GM23338 (cell line): ENCODE measurements at regions not wholly inside any gene's neighbourhood (a gene's known extent, or its start where the extent isn't known, plus 50 kb on each side); places are given as distances from the start of the nearest gene placed in this dataset.

ENCODE experiments used
- ATAC-seq: fragments of 200-7000 bp; cut with Tn5 transposase; 3 replicates; pipeline ENCODE4 v1.9.1; 2020
- DNase-seq: peaks from one replicate; pipeline ENCODE4 v3.0.0-alpha.2; 2015; ENCODE audit warnings: low spot score
- H2AFZ ChIP-seq: fragments of 200-600 bp; sonication (generic); 2 replicates; pipeline ENCODE4 v1.8.0; 2016; ENCODE audit warnings: antibody characterized with exemption, mild to moderate bottlenecking, moderate library complexity
- H3F3A ChIP-seq: fragments of 200-600 bp; sonication (generic); replicated peaks from 2 replicates; pipeline ENCODE4 v1.8.0; 2017; ENCODE audit warnings: antibody characterized with exemption, mixed run types, low read depth
- H3K27ac ChIP-seq: fragments of 200-600 bp; sonication (generic); 2 replicates; pipeline ENCODE4 v1.6.1; 2016; ENCODE audit warnings: low read depth
- H3K27me3 ChIP-seq: fragments of 200-600 bp; sonication (generic); 2 replicates; pipeline ENCODE4 v1.8.0; 2016; ENCODE audit warnings: mild to moderate bottlenecking, mixed run types, moderate library complexity; ENCODE audit not compliant: insufficient read depth
- H3K36me3 ChIP-seq: fragments of 200-600 bp; sonication (generic); 2 replicates; pipeline ENCODE4 v1.8.0; 2016; ENCODE audit warnings: mild to moderate bottlenecking; ENCODE audit not compliant: insufficient read depth
- H3K4me1 ChIP-seq: fragments of 200-600 bp; sonication (generic); 2 replicates; pipeline ENCODE4 v1.8.0; 2016; ENCODE audit warnings: mild to moderate bottlenecking, moderate library complexity; ENCODE audit not compliant: insufficient read depth
- H3K4me2 ChIP-seq: fragments of 200-600 bp; sonication (generic); 2 replicates; pipeline ENCODE4 v1.7.1; 2017; ENCODE audit warnings: mixed run types
- H3K4me3 ChIP-seq: fragments of 200-600 bp; sonication (generic); 2 replicates; pipeline ENCODE4 v1.6.1; 2016; ENCODE audit warnings: mixed run types
- H3K79me2 ChIP-seq: fragments of 200-600 bp; sonication (generic); replicated peaks from 2 replicates; pipeline ENCODE4 v1.8.0; 2017; ENCODE audit warnings: mild to moderate bottlenecking; ENCODE audit not compliant: insufficient read depth
- H3K9me2 ChIP-seq: fragments of 200-600 bp; sonication (generic); 2 replicates; pipeline ENCODE4 v1.8.0; 2017; ENCODE audit not compliant: insufficient read depth
- H4K20me1 ChIP-seq: fragments of 200-600 bp; sonication (generic); replicated peaks from 2 replicates; pipeline ENCODE4 v1.8.0; 2017; ENCODE audit warnings: mild to moderate bottlenecking; ENCODE audit not compliant: insufficient read depth
- H3K27ac Mint-ChIP-seq: 2 replicates; pipeline ENCODE4 v1.8.0; 2020; ENCODE audit warnings: inconsistent platforms, mild to moderate bottlenecking, moderate library complexity, mixed read lengths
- H3K27me3 Mint-ChIP-seq: 3 replicates; pipeline ENCODE4 v1.8.0; 2022; ENCODE audit warnings: low read depth, mild to moderate bottlenecking, moderate library complexity, mixed read lengths, inconsistent platforms; ENCODE audit not compliant: insufficient read depth, poor library complexity
- H3K36me3 Mint-ChIP-seq: 3 replicates; pipeline ENCODE4 v1.8.0; 2021; ENCODE audit warnings: low read depth, mild to moderate bottlenecking, inconsistent platforms, moderate library complexity, mixed read lengths
- H3K4me1 Mint-ChIP-seq: 3 replicates; pipeline ENCODE4 v1.8.0; 2020; ENCODE audit warnings: mild to moderate bottlenecking, inconsistent platforms, mixed read lengths
- H3K4me3 Mint-ChIP-seq: 3 replicates; pipeline ENCODE4 v1.8.0; 2021; ENCODE audit warnings: moderate library complexity, mild to moderate bottlenecking, inconsistent platforms, mixed read lengths
- H3K9me3 Mint-ChIP-seq: 3 replicates; pipeline ENCODE4 v1.8.0; 2020; ENCODE audit warnings: moderate library complexity, mild to moderate bottlenecking, inconsistent platforms, mixed read lengths
- CREB1 ChIP-seq: fragments of 250-450 bp; sonication (Bioruptor Pico); IDR thresholded peaks from 2 replicates; pipeline ENCODE4 v1.5.0; 2020; ENCODE audit warnings: low read depth, mild to moderate bottlenecking, moderate library complexity
- CTCF ChIP-seq, 2 experiments: fragments of 200-600 bp in 1 of 2; sonication (generic) in 1 of 2; conservative IDR thresholded peaks; 2 replicates each; pipeline versions ENCODE4 v1.5.1 to v1.6.1; 2016 to 2017; ENCODE audit warnings: antibody characterized with exemption in 2 of 2, low read depth in 2 of 2, mild to moderate bottlenecking in 2 of 2, moderate library complexity in 1 of 2
- EZH2phosphoT487 ChIP-seq: fragments of 200-600 bp; sonication (generic); IDR thresholded peaks from one replicate; pipeline ENCODE4 v1.8.1; 2018; ENCODE audit warnings: antibody characterized with exemption; ENCODE audit not compliant: unreplicated experiment
- NANOG ChIP-seq: IDR thresholded peaks from 2 replicates; pipeline ENCODE4 v1.6.1; 2016; ENCODE audit warnings: antibody characterized with exemption, borderline replicate concordance
- REST ChIP-seq: IDR thresholded peaks from one replicate; pipeline ENCODE4 v1.6.1; 2018; ENCODE audit warnings: antibody characterized with exemption; ENCODE audit not compliant: unreplicated experiment
- STAT1 ChIP-seq: IDR thresholded peaks from one replicate; pipeline ENCODE4 v1.6.1; 2016; ENCODE audit warnings: antibody characterized with exemption; ENCODE audit not compliant: unreplicated experiment
- ZNF114 ChIP-seq: fragments of 250-450 bp; sonication (Bioruptor Pico); IDR thresholded peaks from 2 replicates; pipeline ENCODE4 v1.5.0; 2020; ENCODE audit warnings: mild to moderate bottlenecking, moderate library complexity
- TF ChIP-seq, protein P1 (sequence below): IDR thresholded peaks from 2 replicates; pipeline ENCODE4 v1.6.1; 2016; ENCODE audit warnings: antibody characterized with exemption
- TF ChIP-seq, protein P2 (sequence below): fragments of 250-450 bp; sonication (Bioruptor Pico); IDR thresholded peaks from 2 replicates; pipeline ENCODE4 v1.5.0; 2020; ENCODE audit warnings: mild to moderate bottlenecking, moderate library complexity

GRCh38 chr6:168856914-168857313 is 396.7 kb downstream of the THBS2 start:
- Histone ChIP-seq H3K36me3 (no peaks in the 10 kb centered on the region), H3K9me2 (no peaks in the 10 kb centered on the region), H4K20me1 (no peaks in the 10 kb centered on the region), H3K27ac (no peak overlapping the region), H3K4me1 (no peaks in the 10 kb centered on the region), H3K27me3 (no peaks in the 10 kb centered on the region), H2AFZ (no peak overlapping the region), H3K4me2 (no peak overlapping the region), H3F3A (no peaks in the 10 kb centered on the region), H3K79me2 (no peaks in the 10 kb centered on the region), H3K4me3 (no peak overlapping the region)
- Mint-ChIP-seq H3K27me3 (peaks cover 6% of the 10 kb centered on the region), H3K9me3 (no peaks in the 10 kb centered on the region), H3K4me3 (no peak overlapping the region), H3K27ac (no peak overlapping the region), H3K36me3 (no peaks in the 10 kb centered on the region), H3K4me1 (no peaks in the 10 kb centered on the region)
- no peak for DNase-seq
- TF ChIP-seq STAT1, result no peak
- no peak for TF ChIP-seq ZNF114 (CRISPR knock-in tag)
- no peak for TF ChIP-seq EZH2phosphoT487
- TF ChIP-seq REST, result no peak
- TF ChIP-seq CTCF (conservative IDR thresholded peaks at IDR 0.05; ENCODE audit: low read depth in 2 of 2), result no peak
- TF ChIP-seq CREB1 (CRISPR knock-in tag), result no peak
- TF ChIP-seq, protein P1, sequence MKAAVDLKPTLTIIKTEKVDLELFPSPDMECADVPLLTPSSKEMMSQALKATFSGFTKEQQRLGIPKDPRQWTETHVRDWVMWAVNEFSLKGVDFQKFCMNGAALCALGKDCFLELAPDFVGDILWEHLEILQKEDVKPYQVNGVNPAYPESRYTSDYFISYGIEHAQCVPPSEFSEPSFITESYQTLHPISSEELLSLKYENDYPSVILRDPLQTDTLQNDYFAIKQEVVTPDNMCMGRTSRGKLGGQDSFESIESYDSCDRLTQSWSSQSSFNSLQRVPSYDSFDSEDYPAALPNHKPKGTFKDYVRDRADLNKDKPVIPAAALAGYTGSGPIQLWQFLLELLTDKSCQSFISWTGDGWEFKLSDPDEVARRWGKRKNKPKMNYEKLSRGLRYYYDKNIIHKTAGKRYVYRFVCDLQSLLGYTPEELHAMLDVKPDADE, result no peak
- TF ChIP-seq NANOG, result no peak
- TF ChIP-seq, protein P2, sequence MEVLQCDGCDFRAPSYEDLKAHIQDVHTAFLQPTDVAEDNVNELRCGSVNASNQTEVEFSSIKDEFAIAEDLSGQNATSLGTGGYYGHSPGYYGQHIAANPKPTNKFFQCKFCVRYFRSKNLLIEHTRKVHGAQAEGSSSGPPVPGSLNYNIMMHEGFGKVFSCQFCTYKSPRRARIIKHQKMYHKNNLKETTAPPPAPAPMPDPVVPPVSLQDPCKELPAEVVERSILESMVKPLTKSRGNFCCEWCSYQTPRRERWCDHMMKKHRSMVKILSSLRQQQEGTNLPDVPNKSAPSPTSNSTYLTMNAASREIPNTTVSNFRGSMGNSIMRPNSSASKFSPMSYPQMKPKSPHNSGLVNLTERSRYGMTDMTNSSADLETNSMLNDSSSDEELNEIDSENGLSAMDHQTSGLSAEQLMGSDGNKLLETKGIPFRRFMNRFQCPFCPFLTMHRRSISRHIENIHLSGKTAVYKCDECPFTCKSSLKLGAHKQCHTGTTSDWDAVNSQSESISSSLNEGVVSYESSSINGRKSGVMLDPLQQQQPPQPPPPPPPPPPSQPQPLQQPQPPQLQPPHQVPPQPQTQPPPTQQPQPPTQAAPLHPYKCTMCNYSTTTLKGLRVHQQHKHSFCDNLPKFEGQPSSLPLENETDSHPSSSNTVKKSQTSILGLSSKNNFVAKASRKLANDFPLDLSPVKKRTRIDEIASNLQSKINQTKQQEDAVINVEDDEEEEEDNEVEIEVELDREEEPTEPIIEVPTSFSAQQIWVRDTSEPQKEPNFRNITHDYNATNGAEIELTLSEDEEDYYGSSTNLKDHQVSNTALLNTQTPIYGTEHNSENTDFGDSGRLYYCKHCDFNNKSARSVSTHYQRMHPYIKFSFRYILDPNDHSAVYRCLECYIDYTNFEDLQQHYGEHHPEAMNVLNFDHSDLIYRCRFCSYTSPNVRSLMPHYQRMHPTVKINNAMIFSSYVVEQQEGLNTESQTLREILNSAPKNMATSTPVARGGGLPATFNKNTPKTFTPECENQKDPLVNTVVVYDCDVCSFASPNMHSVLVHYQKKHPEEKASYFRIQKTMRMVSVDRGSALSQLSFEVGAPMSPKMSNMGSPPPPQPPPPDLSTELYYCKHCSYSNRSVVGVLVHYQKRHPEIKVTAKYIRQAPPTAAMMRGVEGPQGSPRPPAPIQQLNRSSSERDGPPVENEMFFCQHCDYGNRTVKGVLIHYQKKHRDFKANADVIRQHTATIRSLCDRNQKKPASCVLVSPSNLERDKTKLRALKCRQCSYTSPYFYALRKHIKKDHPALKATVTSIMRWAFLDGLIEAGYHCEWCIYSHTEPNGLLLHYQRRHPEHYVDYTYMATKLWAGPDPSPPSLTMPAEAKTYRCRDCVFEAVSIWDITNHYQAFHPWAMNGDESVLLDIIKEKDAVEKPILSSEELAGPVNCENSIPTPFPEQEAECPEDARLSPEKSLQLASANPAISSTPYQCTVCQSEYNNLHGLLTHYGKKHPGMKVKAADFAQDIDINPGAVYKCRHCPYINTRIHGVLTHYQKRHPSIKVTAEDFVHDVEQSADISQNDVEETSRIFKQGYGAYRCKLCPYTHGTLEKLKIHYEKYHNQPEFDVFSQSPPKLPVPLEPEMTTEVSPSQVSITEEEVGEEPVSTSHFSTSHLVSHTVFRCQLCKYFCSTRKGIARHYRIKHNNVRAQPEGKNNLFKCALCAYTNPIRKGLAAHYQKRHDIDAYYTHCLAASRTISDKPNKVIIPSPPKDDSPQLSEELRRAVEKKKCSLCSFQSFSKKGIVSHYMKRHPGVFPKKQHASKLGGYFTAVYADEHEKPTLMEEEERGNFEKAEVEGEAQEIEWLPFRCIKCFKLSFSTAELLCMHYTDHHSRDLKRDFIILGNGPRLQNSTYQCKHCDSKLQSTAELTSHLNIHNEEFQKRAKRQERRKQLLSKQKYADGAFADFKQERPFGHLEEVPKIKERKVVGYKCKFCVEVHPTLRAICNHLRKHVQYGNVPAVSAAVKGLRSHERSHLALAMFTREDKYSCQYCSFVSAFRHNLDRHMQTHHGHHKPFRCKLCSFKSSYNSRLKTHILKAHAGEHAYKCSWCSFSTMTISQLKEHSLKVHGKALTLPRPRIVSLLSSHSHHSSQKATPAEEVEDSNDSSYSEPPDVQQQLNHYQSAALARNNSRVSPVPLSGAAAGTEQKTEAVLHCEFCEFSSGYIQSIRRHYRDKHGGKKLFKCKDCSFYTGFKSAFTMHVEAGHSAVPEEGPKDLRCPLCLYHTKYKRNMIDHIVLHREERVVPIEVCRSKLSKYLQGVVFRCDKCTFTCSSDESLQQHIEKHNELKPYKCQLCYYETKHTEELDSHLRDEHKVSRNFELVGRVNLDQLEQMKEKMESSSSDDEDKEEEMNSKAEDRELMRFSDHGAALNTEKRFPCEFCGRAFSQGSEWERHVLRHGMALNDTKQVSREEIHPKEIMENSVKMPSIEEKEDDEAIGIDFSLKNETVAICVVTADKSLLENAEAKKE (CRISPR knock-in tag), result no peak
- no peak for ATAC-seq
